Astrocyte of the spinal cord (primary cell): ENCODE measurements at regions not wholly inside any gene's neighbourhood (a gene's known extent, or its start where the extent isn't known, plus 50 kb on each side); places are given as distances from the start of the nearest gene placed in this dataset.

Experiments
- DNase-seq: peaks from one replicate; pipeline ENCODE4 v3.0.0; 2011; ENCODE audit warnings: low read depth, low spot score
- H3K4me3 ChIP-seq: 2 replicates; pipeline ENCODE4 v1.5.1; 2011; ENCODE audit warnings: low read depth, mild to moderate bottlenecking, low read length, moderate library complexity
- in situ Hi-C: cut with HindIII; loops from 2 replicates; pipeline ENCODE4 v1.10.0; 2017; ENCODE audit warnings: low sequenced_read_pairs
- TF ChIP-seq, protein P1 (sequence below): IDR thresholded peaks from 2 replicates; pipeline ENCODE4 v1.5.1; 2012; ENCODE audit warnings: low read depth, mild to moderate bottlenecking, low read length, inconsistent platforms

DNA sequence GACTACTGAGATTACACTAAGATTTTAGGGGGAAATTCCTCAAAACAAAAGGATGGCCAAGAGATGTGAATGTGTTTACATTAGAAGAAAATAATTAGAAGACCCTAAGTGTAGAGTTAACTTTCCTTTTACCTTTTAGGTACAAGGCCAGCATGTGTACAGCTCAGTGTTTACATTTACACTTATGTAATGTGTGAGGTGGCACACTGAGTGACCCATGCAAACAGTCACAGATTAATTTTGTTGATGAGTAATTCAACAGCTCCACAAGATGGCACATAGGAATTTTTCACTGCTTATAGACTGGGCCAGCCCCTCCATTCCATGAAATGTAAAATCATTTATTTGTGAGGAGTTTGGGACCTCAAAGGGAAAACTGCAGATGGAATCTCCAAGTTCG lies 90.1 kb upstream of the SLC12A2 start:
- in situ Hi-C loops: no loop called here
- TF ChIP-seq, protein P1, sequence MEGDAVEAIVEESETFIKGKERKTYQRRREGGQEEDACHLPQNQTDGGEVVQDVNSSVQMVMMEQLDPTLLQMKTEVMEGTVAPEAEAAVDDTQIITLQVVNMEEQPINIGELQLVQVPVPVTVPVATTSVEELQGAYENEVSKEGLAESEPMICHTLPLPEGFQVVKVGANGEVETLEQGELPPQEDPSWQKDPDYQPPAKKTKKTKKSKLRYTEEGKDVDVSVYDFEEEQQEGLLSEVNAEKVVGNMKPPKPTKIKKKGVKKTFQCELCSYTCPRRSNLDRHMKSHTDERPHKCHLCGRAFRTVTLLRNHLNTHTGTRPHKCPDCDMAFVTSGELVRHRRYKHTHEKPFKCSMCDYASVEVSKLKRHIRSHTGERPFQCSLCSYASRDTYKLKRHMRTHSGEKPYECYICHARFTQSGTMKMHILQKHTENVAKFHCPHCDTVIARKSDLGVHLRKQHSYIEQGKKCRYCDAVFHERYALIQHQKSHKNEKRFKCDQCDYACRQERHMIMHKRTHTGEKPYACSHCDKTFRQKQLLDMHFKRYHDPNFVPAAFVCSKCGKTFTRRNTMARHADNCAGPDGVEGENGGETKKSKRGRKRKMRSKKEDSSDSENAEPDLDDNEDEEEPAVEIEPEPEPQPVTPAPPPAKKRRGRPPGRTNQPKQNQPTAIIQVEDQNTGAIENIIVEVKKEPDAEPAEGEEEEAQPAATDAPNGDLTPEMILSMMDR: no peak
- H3K4me3 ChIP-seq: no peak overlapping the region
- no peak for DNase-seq

DNA sequence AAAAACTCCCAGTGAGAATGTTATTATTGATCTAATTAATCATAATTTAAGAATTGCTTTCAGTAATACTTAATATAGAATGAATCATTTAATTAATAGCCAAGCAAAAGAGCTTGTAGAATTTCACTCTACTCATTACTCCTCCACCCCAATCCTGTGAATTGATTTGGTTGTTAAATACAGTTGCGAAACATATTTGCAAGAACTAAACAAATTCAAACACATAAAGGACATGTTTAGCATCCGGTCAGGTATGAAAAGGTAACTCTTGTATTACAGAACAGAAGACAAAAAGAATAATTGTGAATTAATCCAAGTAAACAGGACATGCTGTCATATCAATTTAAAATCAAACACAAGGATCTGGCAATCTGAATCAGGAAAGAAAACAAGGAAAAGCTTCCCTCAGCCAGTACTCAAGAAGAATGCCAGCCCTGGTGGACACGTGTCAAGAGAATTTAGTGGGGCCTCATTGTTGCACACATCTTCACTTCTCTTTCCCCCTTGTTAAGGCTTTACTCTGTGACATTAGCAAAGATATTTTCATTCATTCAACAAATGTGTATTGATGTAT lies 89.4 kb upstream of the SLC12A2 start:
- TF ChIP-seq, protein P1: no peak
- no peak overlapping the region for H3K4me3 ChIP-seq
- in situ Hi-C loops: no loop called here
- no peak for DNase-seq

DNA sequence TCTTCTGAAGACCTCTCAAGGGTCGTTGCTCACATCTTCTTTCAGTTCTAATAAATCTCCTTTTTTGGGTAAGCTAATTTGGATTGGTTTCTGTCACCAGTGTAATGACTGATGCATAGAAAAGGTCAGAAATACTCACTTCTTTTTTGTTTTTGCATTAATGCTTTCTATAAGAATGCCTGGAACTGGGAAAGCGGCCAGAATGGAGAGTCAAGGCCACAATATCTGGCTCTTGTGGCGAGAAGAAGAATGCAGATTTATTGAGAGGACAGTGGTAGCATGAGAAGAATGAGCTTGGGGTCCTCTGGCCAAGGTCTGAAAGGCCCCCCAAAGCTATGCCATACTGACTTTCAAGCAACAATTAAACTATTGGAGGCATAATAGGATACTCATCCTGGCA lies 88.0 kb upstream of the SLC12A2 start:
- in situ Hi-C loops: no loop called here
- TF ChIP-seq, protein P1: no peak

DNA sequence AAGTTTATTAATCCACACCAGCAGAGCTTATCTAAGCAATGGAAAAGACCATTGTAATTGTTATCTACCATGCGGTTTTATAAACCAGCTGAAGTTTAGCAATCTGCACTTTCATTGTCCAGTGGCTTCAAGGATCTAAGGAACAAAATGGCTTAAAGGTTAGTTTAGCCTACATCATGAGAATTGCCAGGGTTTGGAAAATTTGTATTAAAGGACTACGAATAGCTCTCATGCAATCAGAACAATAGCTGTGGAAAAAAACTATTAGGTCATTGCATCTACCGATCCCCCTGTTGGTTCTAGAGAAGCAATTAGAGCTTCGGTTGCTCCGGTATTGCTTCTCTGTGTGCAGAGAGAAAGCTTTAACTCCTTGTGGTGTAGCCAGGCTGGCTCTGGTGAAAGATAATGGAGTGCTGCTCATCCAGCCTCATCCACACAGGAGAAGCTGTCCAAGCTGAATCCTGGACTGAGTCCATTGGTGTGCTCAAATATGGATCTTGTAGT lies 86.3 kb upstream of the SLC12A2 start:
- no peak overlapping the region for H3K4me3 ChIP-seq
- in situ Hi-C loops: no loop called here
- TF ChIP-seq, protein P1: no peak
- DNase-seq: no peak

More for the DNA sequence above, 88.0 kb upstream of the SLC12A2 start:
- H3K4me3 ChIP-seq: no peak overlapping the region
- peak; percentile 64 for DNase-seq

DNA sequence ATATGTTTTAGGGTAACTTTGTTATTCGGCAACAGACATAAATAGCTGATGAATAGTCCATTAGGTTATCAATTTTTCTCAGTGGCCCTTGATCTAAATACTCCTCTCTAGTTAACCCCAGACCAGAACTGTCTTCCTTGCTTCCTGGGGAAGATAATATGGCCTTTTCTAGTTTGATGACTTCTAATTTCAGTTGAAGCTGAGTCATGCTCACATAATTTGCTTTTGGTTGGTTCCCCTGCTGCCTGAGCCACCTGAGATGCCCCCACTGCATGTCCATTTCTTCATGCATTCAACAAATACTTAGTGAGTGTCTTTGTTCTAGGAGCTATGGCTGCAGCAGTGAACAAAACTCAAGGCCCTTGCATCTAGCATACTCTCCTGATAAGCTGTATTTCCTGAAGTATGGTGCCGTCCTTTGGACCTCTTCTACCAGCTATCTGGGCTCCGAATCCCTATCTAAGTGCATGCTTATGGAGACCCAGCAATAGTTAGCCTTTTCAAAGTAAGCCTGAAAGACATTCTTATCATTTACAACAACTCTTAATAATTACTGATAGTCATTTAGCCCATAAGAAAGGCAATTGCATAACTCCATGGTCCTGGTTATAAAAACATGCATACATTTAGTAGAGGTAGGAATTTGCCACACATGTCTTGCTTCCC lies 84.5 kb upstream of the SLC12A2 start:
- no peak for DNase-seq
- TF ChIP-seq, protein P1: no peak
- in situ Hi-C loops: no loop called here
- H3K4me3 ChIP-seq: no peak overlapping the region

DNA sequence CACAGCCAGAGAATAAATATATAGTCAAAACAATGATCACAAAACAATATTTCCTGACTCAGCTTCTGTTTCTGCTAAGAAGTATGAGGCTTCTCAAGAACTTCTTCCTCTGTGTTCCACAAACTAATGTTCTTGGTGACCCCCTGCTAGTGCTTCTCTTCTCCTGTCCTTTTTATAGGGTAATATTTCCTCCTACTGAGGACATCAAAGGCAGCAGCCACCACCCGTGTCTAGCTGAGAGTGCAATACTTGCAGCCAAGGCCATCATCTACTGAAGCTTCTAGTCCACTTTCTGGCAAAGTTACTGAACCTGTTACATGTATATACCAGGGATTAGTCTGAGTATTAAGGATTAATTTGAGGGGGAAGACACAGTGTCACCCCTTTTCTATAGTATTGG lies 83.7 kb upstream of the SLC12A2 start:
- in situ Hi-C loops: no loop called here
- DNase-seq: no peak

More for the DNA sequence above, 83.7 kb upstream of the SLC12A2 start:
- TF ChIP-seq, protein P1: no peak
- no peak overlapping the region for H3K4me3 ChIP-seq
